CD4-positive, alpha-beta T cell treated with Interleukin-4 for 1 hour (primary cell): ENCODE measurements at regions not wholly inside any gene's neighbourhood (a gene's known extent, or its start where the extent isn't known, plus 50 kb on each side); places are given as distances from the start of the nearest gene placed in this dataset.

Source experiments
- DNase-seq, 2 donors: peaks; one replicate each; pipeline ENCODE4 v3.0.0-alpha.2; 2020 to 2022

- no peak for DNase-seq
Measured at GRCh38 chr19:34305221-34306083, 51.1 kb downstream of the GARRE1 start.

GRCh38 chr19:34306213-34306661 is 51.9 kb downstream of the GARRE1 start:
- no peak for DNase-seq

GRCh38 chr19:34306824-34307223 is 52.5 kb downstream of the GARRE1 start:
- no peak for DNase-seq

- DNase-seq = peak; percentile 62 to 65
Measured at GRCh38 chr19:34308381-34309367, 54.3 kb downstream of the GARRE1 start.

GRCh38 chr19:34309368-34310138 is 55.2 kb downstream of the GARRE1 start:
- DNase-seq = no peak

- DNase-seq = peak in 1 of 2 donors; percentile 24
Measured at GRCh38 chr19:34310494-34310981, 54.5 kb upstream of the GPI start.

- DNase-seq = no peak
Measured at GRCh38 chr19:34313188-34313587, 51.8 kb upstream of the GPI start.

GRCh38 chr19:34314437-34315313 is 50.3 kb upstream of the GPI start:
- no peak for DNase-seq
